Immature natural killer cell (primary cell): ENCODE measurements at regions not wholly inside any gene's neighbourhood (a gene's known extent, or its start where the extent isn't known, plus 50 kb on each side); places are given as distances from the start of the nearest gene placed in this dataset.

Experiments
- DNase-seq, 3 donors: peaks; one replicate each; pipeline ENCODE4 v3.0.0; 2022; ENCODE audit warnings: mixed read lengths in 1 of 3
- H3K27ac Mint-ChIP-seq, 6 donors: one replicate each; pipeline ENCODE4 v1.8.0; 2020; ENCODE audit warnings: mixed read lengths in 6 of 6, mild to moderate bottlenecking in 5 of 6, inconsistent platforms in 4 of 6, moderate library complexity in 3 of 6
- H3K27me3 Mint-ChIP-seq, 3 donors: one replicate each; pipeline ENCODE4 v1.8.0; 2020 to 2021; ENCODE audit warnings: low read depth in 3 of 3, mild to moderate bottlenecking in 3 of 3, mixed read lengths in 3 of 3, moderate library complexity in 3 of 3, inconsistent platforms in 1 of 3
- H3K36me3 Mint-ChIP-seq, 3 donors: one replicate each; pipeline ENCODE4 v1.8.0; 2020; ENCODE audit warnings: mixed read lengths in 3 of 3, inconsistent platforms in 2 of 3, mild to moderate bottlenecking in 2 of 3
- H3K4me1 Mint-ChIP-seq, 2 donors: one replicate each; pipeline ENCODE4 v1.8.0; 2020; ENCODE audit warnings: inconsistent platforms in 2 of 2, mild to moderate bottlenecking in 2 of 2, mixed read lengths in 2 of 2, moderate library complexity in 1 of 2
- H3K4me3 Mint-ChIP-seq, 5 donors: one replicate each; pipeline ENCODE4 v1.8.0; 2020; ENCODE audit warnings: mild to moderate bottlenecking in 5 of 5, mixed read lengths in 5 of 5, inconsistent platforms in 3 of 5, moderate library complexity in 3 of 5
- H3K9me3 Mint-ChIP-seq, 6 donors: one replicate each; pipeline ENCODE4 v1.8.0; 2020; ENCODE audit warnings: mild to moderate bottlenecking in 6 of 6, mixed read lengths in 6 of 6, inconsistent platforms in 4 of 6, moderate library complexity in 3 of 6

- Mint-ChIP-seq H3K36me3 (no peaks in the 10 kb centered on the region), H3K27ac (no peak overlapping the region), H3K9me3 (peaks cover 6 to 55% (median 27%) of the 10 kb centered on the region in 6 donors), H3K4me3 (no peak overlapping the region), H3K4me1 (no peaks in the 10 kb centered on the region), H3K27me3 (peaks cover 0 to 6% (median 2%) of the 10 kb centered on the region in 3 donors)
- DNase-seq, result no peak
Observed at GRCh38 chr4:45131020-45131419, 404.7 kb upstream of the GNPDA2 start.

GRCh38 chr4:45122406-45122805 lies 396.1 kb upstream of the GNPDA2 start:
- Mint-ChIP-seq H3K9me3 (peaks cover 6 to 24% (median 12%) of the 10 kb centered on the region in 6 donors), H3K36me3 (no peaks in the 10 kb centered on the region), H3K27ac (no peak overlapping the region), H3K4me1 (no peaks in the 10 kb centered on the region), H3K27me3 (no peaks in the 10 kb centered on the region), H3K4me3 (no peak overlapping the region)
- no peak for DNase-seq

- no peak overlapping the region for H3K4me3 Mint-ChIP-seq
- no peaks in the 10 kb centered on the region for H3K36me3 Mint-ChIP-seq
- no peak overlapping the region for H3K27ac Mint-ChIP-seq
- no peak for DNase-seq
- H3K4me1 Mint-ChIP-seq, result no peaks in the 10 kb centered on the region
- no peaks in the 10 kb centered on the region for H3K27me3 Mint-ChIP-seq
- H3K9me3 Mint-ChIP-seq, result peaks cover 6 to 24% (median 11%) of the 10 kb centered on the region in 6 donors
Observed at GRCh38 chr4:45121426-45121975, 395.1 kb upstream of the GNPDA2 start.

- Mint-ChIP-seq H3K27me3 (no peaks in the 10 kb centered on the region), H3K4me1 (no peaks in the 10 kb centered on the region)
Observed at GRCh38 chr4:45120163-45120562, 393.8 kb upstream of the GNPDA2 start.

GRCh38 chr4:45119376-45119775 lies 393.0 kb upstream of the GNPDA2 start:
- Mint-ChIP-seq H3K36me3 (no peaks in the 10 kb centered on the region), H3K4me3 (no peak overlapping the region), H3K27me3 (no peaks in the 10 kb centered on the region), H3K27ac (no peak overlapping the region), H3K9me3 (peaks cover 8 to 31% (median 15%) of the 10 kb centered on the region in 6 donors), H3K4me1 (no peaks in the 10 kb centered on the region)
- no peak for DNase-seq

More at GRCh38 chr4:45120163-45120562, 393.8 kb upstream of the GNPDA2 start:
- Mint-ChIP-seq H3K36me3 (no peaks in the 10 kb centered on the region), H3K9me3 (peaks cover 8 to 29% (median 14%) of the 10 kb centered on the region in 6 donors), H3K27ac (no peak overlapping the region), H3K4me3 (no peak overlapping the region)
- DNase-seq, result no peak

- Mint-ChIP-seq H3K27me3 (no peaks in the 10 kb centered on the region), H3K4me3 (no peak overlapping the region), H3K4me1 (no peaks in the 10 kb centered on the region), H3K36me3 (no peaks in the 10 kb centered on the region), H3K27ac (no peak overlapping the region), H3K9me3 (peaks cover 8 to 33% (median 16%) of the 10 kb centered on the region in 6 donors)
- no peak for DNase-seq
Observed at GRCh38 chr4:45102716-45103115, 376.4 kb upstream of the GNPDA2 start.

- no peaks in the 10 kb centered on the region for H3K4me1 Mint-ChIP-seq
- H3K9me3 Mint-ChIP-seq, result peaks cover 8 to 37% (median 15%) of the 10 kb centered on the region in 6 donors
- no peak overlapping the region for H3K4me3 Mint-ChIP-seq
- no peaks in the 10 kb centered on the region for H3K27me3 Mint-ChIP-seq
- DNase-seq, result no peak
- H3K36me3 Mint-ChIP-seq, result no peaks in the 10 kb centered on the region
- H3K27ac Mint-ChIP-seq, result no peak overlapping the region
Observed at GRCh38 chr4:45100956-45101818, 374.8 kb upstream of the GNPDA2 start.

GRCh38 chr4:45099471-45099870 lies 373.1 kb upstream of the GNPDA2 start:
- Mint-ChIP-seq H3K36me3 (no peaks in the 10 kb centered on the region), H3K4me1 (no peaks in the 10 kb centered on the region), H3K4me3 (no peak overlapping the region), H3K9me3 (peaks cover 11 to 43% (median 18%) of the 10 kb centered on the region in 6 donors), H3K27ac (no peak overlapping the region), H3K27me3 (no peaks in the 10 kb centered on the region)
- DNase-seq, result no peak

- peaks cover 0 to 2% (median 0%) of the 10 kb centered on the region in 3 donors for H3K27me3 Mint-ChIP-seq
- no peak overlapping the region for H3K27ac Mint-ChIP-seq
- H3K36me3 Mint-ChIP-seq, result no peaks in the 10 kb centered on the region
- no peaks in the 10 kb centered on the region for H3K4me1 Mint-ChIP-seq
- DNase-seq, result no peak
- peaks cover 17 to 54% (median 30%) of the 10 kb centered on the region in 6 donors for H3K9me3 Mint-ChIP-seq
- H3K4me3 Mint-ChIP-seq, result no peak overlapping the region
Observed at GRCh38 chr4:45094684-45095083, 368.3 kb upstream of the GNPDA2 start.

- no peaks in the 10 kb centered on the region for H3K27me3 Mint-ChIP-seq
- no peak overlapping the region for H3K4me3 Mint-ChIP-seq
- H3K27ac Mint-ChIP-seq, result no peak overlapping the region
- no peaks in the 10 kb centered on the region for H3K4me1 Mint-ChIP-seq
- H3K9me3 Mint-ChIP-seq, result peaks cover 21 to 49% (median 25%) of the 10 kb centered on the region in 6 donors
- no peaks in the 10 kb centered on the region for H3K36me3 Mint-ChIP-seq
- no peak for DNase-seq
Observed at GRCh38 chr4:45082101-45082500, 355.7 kb upstream of the GNPDA2 start.

GRCh38 chr4:45079616-45080015 lies 353.3 kb upstream of the GNPDA2 start:
- Mint-ChIP-seq H3K9me3 (peaks cover 16 to 59% (median 27%) of the 10 kb centered on the region in 6 donors), H3K36me3 (no peaks in the 10 kb centered on the region), H3K4me1 (no peaks in the 10 kb centered on the region), H3K27ac (no peak overlapping the region), H3K27me3 (no peaks in the 10 kb centered on the region), H3K4me3 (no peak overlapping the region)
- DNase-seq, result no peak

GRCh38 chr4:45078201-45078600 lies 351.8 kb upstream of the GNPDA2 start:
- H3K4me1 Mint-ChIP-seq, result no peaks in the 10 kb centered on the region
- H3K9me3 Mint-ChIP-seq, result peaks cover 13 to 48% (median 19%) of the 10 kb centered on the region in 6 donors
- no peaks in the 10 kb centered on the region for H3K27me3 Mint-ChIP-seq
- H3K36me3 Mint-ChIP-seq, result no peaks in the 10 kb centered on the region
- no peak overlapping the region for H3K4me3 Mint-ChIP-seq
- H3K27ac Mint-ChIP-seq, result no peak overlapping the region
- no peak for DNase-seq

GRCh38 chr4:45072981-45073380 lies 346.6 kb upstream of the GNPDA2 start:
- Mint-ChIP-seq H3K4me3 (no peak overlapping the region), H3K27ac (no peak overlapping the region), H3K36me3 (peaks cover 0 to 5% (median 0%) of the 10 kb centered on the region in 3 donors), H3K4me1 (no peaks in the 10 kb centered on the region), H3K9me3 (peaks cover 14 to 53% (median 25%) of the 10 kb centered on the region in 6 donors), H3K27me3 (peaks cover 0 to 3% (median 2%) of the 10 kb centered on the region in 3 donors)
- DNase-seq, result no peak

- Mint-ChIP-seq H3K4me3 (no peak overlapping the region), H3K36me3 (no peaks in the 10 kb centered on the region), H3K9me3 (peaks cover 10 to 59% (median 27%) of the 10 kb centered on the region in 6 donors), H3K4me1 (no peaks in the 10 kb centered on the region), H3K27ac (no peak overlapping the region), H3K27me3 (peaks cover 0 to 3% (median 2%) of the 10 kb centered on the region in 3 donors)
- no peak for DNase-seq
Observed at GRCh38 chr4:45064741-45065140, 338.4 kb upstream of the GNPDA2 start.
